K562 (cell line): ENCODE measurements at regions not wholly inside any gene's neighbourhood (a gene's known extent, or its start where the extent isn't known, plus 50 kb on each side); places are given as distances from the start of the nearest gene placed in this dataset.

ENCODE experiments used
- ATAC-seq: fragments of 200-7000 bp; cut with Tn5 transposase; 3 replicates; pipeline ENCODE4 v1.9.1; 2020; ENCODE audit warnings: moderate library complexity
- BruUV-seq: library from RNA; stranded (reverse); fragments of 400-500 nt; replicated peaks from 2 replicates; lab custom pipeline; 2021; lab: Mats Ljungman, UMichigan
- CTCF ChIA-PET: fragments of 300-600 bp; formaldehyde crosslinking; extraction: SDS; loops from one replicate; lab custom pipeline; 2021; ENCODE audit warnings: low intra/inter-chr PET ratio; lab: Yijun Ruan, JAX
- POLR2A ChIA-PET: fragments of 300-600, 350-650 bp; sonication (Branson Sonifier 250); formaldehyde crosslinking; extraction: SDS; loops from one replicate; lab custom pipeline; 2021; ENCODE audit warnings: antibody characterized with exemption, inconsistent platforms; lab: Yijun Ruan, JAX
- DNase-seq, 4 experiments: peaks; one replicate each; pipeline versions ENCODE4 v3.0.0 to v3.0.0-alpha.2; 2011 to 2018; ENCODE audit warnings: low spot score in 3 of 4, mixed read lengths in 3 of 4; ENCODE audit errors: extremely low read depth in 1 of 4
- FAIRE-seq: peaks from 2 replicates; lab custom pipeline; 2011; peaks lifted over from hg19 to GRCh38; lab: Jason Lieb, UNC
- H2AFZ ChIP-seq: 2 replicates; pipeline ENCODE4 v1.6.0; 2011; ENCODE audit warnings: low read depth, low read length, control low read depth, inconsistent platforms
- H3K27ac ChIP-seq: fragments of 200-600 bp; 3 replicates; pipeline ENCODE4 v1.8.0; 2011; ENCODE audit warnings: low read depth, mild to moderate bottlenecking, control low read depth, inconsistent platforms, low read length, moderate library complexity, mixed read lengths; ENCODE audit errors: extremely low read depth
- H3K27me3 ChIP-seq, 2 experiments: fragments of 300-600 bp in 1 of 2; 2 replicates in 1 of 2; 3 replicates in 1 of 2; pipeline versions ENCODE4 v1.6.0 to v1.8.0; 2011; ENCODE audit warnings: inconsistent platforms in 2 of 2, low read length in 2 of 2, mild to moderate bottlenecking in 1 of 2, mixed read lengths in 1 of 2, moderate library complexity in 1 of 2; ENCODE audit not compliant: control insufficient read depth in 2 of 2, insufficient read depth in 2 of 2
- H3K36me3 ChIP-seq: fragments of 300-600 bp; 3 replicates; pipeline ENCODE4 v1.8.0; 2011; ENCODE audit warnings: mild to moderate bottlenecking, low read length, inconsistent platforms; ENCODE audit not compliant: control insufficient read depth, insufficient read depth
- H3K4me1 ChIP-seq, 2 experiments: fragments of 200-600 bp in 1 of 2; replicated peaks in 1 of 2; 2 replicates in 1 of 2; 3 replicates in 1 of 2; pipeline versions ENCODE4 v1.5.1 to v1.8.0; 2011; ENCODE audit warnings: inconsistent platforms in 2 of 2, low read length in 2 of 2, mild to moderate bottlenecking in 1 of 2, mixed read lengths in 1 of 2, moderate library complexity in 1 of 2; ENCODE audit not compliant: control insufficient read depth in 2 of 2, insufficient read depth in 2 of 2
- H3K4me2 ChIP-seq: 2 replicates; pipeline ENCODE4 v1.6.1; 2011; ENCODE audit warnings: low read length, control low read depth, inconsistent platforms, mixed read lengths; ENCODE audit not compliant: insufficient read depth
- H3K4me3 ChIP-seq: fragments of 200-600 bp; sonication (generic), shearing (Covaris generic); 2 replicates; pipeline ENCODE4 v1.5.1; 2016; ENCODE audit warnings: control low read depth, inconsistent platforms
- H3K79me2 ChIP-seq: fragments of 200-600 bp; 3 replicates; pipeline ENCODE4 v1.8.0; 2011; ENCODE audit warnings: low read length, inconsistent platforms; ENCODE audit not compliant: control insufficient read depth, insufficient read depth
- H3K9ac ChIP-seq, 2 experiments: 2 replicates each; pipeline versions ENCODE4 v1.6.0 to v1.6.1; 2011; ENCODE audit warnings: low read depth in 2 of 2, low read length in 2 of 2, control low read depth in 1 of 2, inconsistent platforms in 1 of 2, mild to moderate bottlenecking in 1 of 2, mixed read lengths in 1 of 2; ENCODE audit not compliant: insufficient read depth in 1 of 2
- H3K9me1 ChIP-seq: one replicate; pipeline ENCODE4 v1.6.0; 2011; ENCODE audit warnings: inconsistent platforms, mild to moderate bottlenecking, low read length, moderate library complexity; ENCODE audit not compliant: control insufficient read depth, insufficient read depth
- H3K9me3 ChIP-seq: replicated peaks from 2 replicates; pipeline ENCODE4 v1.5.1; 2011; ENCODE audit warnings: low read depth, low read length, inconsistent platforms; ENCODE audit not compliant: control insufficient read depth, insufficient read depth
- H4K20me1 ChIP-seq: replicated peaks from 2 replicates; pipeline ENCODE4 v1.6.1; 2011; ENCODE audit warnings: low read length, inconsistent platforms, mixed read lengths; ENCODE audit not compliant: control insufficient read depth, insufficient read depth
- ATF4 ChIP-seq: fragments of 450-650 bp; formaldehyde crosslinking; IDR thresholded peaks from 2 replicates; pipeline ENCODE4 v1.4.0; 2022; ENCODE audit warnings: mild to moderate bottlenecking, moderate library complexity
- CBFB ChIP-seq: sonication (generic); formaldehyde crosslinking; IDR thresholded peaks from 2 replicates; pipeline ENCODE4 v1.4.0; 2020; ENCODE audit warnings: mild to moderate bottlenecking, missing genetic modification reagents
- HDAC2 ChIP-seq: fragments of 450-650 bp; IDR thresholded peaks from 2 replicates; pipeline ENCODE4 v1.6.1; 2016; ENCODE audit warnings: mild to moderate bottlenecking
- TCF15 ChIP-seq: fragments of 250-450 bp; sonication (Bioruptor Pico); IDR thresholded peaks from 2 replicates; pipeline ENCODE4 v1.8.0; 2022; ENCODE audit warnings: moderate library complexity, mild to moderate bottlenecking, inconsistent platforms
- U2AF1 ChIP-seq: fragments of 200-400 bp; formaldehyde crosslinking; optimal IDR thresholded peaks from 2 replicates; pipeline ENCODE3; 2017; ENCODE audit warnings: mild to moderate bottlenecking, low read depth, low read length, moderate library complexity
- WGBS: fragments of 100-300 bp; shearing (Covaris generic); methylation state at CpG from one replicate; pipeline ENCODE4 v1.1.6; 2016; ENCODE audit warnings: low coverage, mixed read lengths; ENCODE audit not compliant: insufficient coverage; ENCODE audit errors: missing lambda C conversion rate; 5-methylcytosine and 5-hydroxymethylcytosine counted together
- in situ Hi-C: fragments of 300-500 bp; cut with MboI; formaldehyde crosslinking; loops from 4 replicates; pipeline ENCODE4 v1.15.0; 2018; ENCODE audit warnings: inconsistent platforms, mixed read lengths
- intact Hi-C: fragments of 100-400 bp; cut with micrococcal nuclease; formaldehyde crosslinking; loops from 2 replicates; pipeline ENCODE4 v1.14.2; 2022

GRCh38 chr10:131767716-131768115 is 133.1 kb upstream of the PPP2R2D start:
- POLR2A ChIA-PET: no interaction called here
- FAIRE-seq: no peak

More at GRCh38 chr10:131767716-131768115, 133.1 kb upstream of the PPP2R2D start:
- no TSS peak for BruUV-seq
- H3K9me3 ChIP-seq: no peaks in the 10 kb centered on the region
- no peaks in the 10 kb centered on the region for H3K36me3 ChIP-seq
- 0% methylated on average over 7 of the region's 7 CpGs for WGBS
- no peaks in the 10 kb centered on the region for H3K79me2 ChIP-seq
- ATAC-seq (no peak), DNase-seq (no peak)
- H3K27ac ChIP-seq: no peak overlapping the region
- intact Hi-C loops (no loop called here), in situ Hi-C loops (no loop called here)
- H3K27me3 ChIP-seq: peaks cover 2 to 47% of the 10 kb centered on the region in 2 experiments; a peak in 2 of 5 replicates
- no peak overlapping the region for H3K4me3 ChIP-seq
- CTCF ChIA-PET: no interaction called here
- no peaks in the 10 kb centered on the region for H4K20me1 ChIP-seq
- no peak overlapping the region for H3K4me2 ChIP-seq
- no peaks in the 10 kb centered on the region for H3K4me1 ChIP-seq
- no peak overlapping the region for H3K9ac ChIP-seq
- H3K9me1 ChIP-seq: no peaks in the 10 kb centered on the region
- H2AFZ ChIP-seq: no peak overlapping the region
- TF ChIP-seq HDAC2 (no peak), U2AF1 (no peak), CBFB (CRISPR knock-in tag) (no peak), TCF15 (no peak), ATF4 (no peak)
